Kidney (tissue), 13 donors: ENCODE measurements at regions not wholly inside any gene's neighbourhood (a gene's known extent, or its start where the extent isn't known, plus 50 kb on each side); places are given as distances from the start of the nearest gene placed in this dataset.

ENCODE experiments used
- DNase-seq, 5 donors: peaks; one replicate each; pipeline ENCODE4 v3.0.0-alpha.2; 2013 to 2020
- FAIRE-seq: peaks from 2 replicates; lab custom pipeline; 2012; peaks lifted over from hg19 to GRCh38; lab: Jason Lieb, UNC
- H3K27ac ChIP-seq, 2 donors: one replicate each; pipeline ENCODE4 v1.7.0; 2013; ENCODE audit warnings: low read depth in 2 of 2, low read length in 2 of 2, inconsistent platforms in 1 of 2
- H3K27me3 ChIP-seq: one replicate; pipeline ENCODE4 v1.7.1; 2013; ENCODE audit warnings: low read length, inconsistent platforms; ENCODE audit not compliant: control insufficient read depth, insufficient read depth
- H3K36me3 ChIP-seq, 3 donors: one replicate each; pipeline versions ENCODE4 v1.7.0 to v1.7.1; 2013; ENCODE audit warnings: low read length in 3 of 3, control low read depth in 1 of 3, inconsistent platforms in 1 of 3; ENCODE audit not compliant: insufficient read depth in 3 of 3, control insufficient read depth in 2 of 3
- H3K4me1 ChIP-seq, 3 donors: one replicate each; pipeline versions ENCODE4 v1.7.0 to v1.7.1; 2013; ENCODE audit warnings: low read length in 3 of 3, inconsistent platforms in 1 of 3, low read depth in 1 of 3; ENCODE audit not compliant: control insufficient read depth in 2 of 3, insufficient read depth in 2 of 3
- H3K4me3 ChIP-seq, 3 donors: one replicate each; pipeline versions ENCODE4 v1.7.0 to v1.8.1; 2013; ENCODE audit warnings: low read length in 3 of 3, control low read depth in 1 of 3, inconsistent platforms in 1 of 3
- H3K9ac ChIP-seq, 3 donors: one replicate each; pipeline versions ENCODE4 v1.7.0 to v1.7.1; 2013; ENCODE audit warnings: low read length in 3 of 3, control low read depth in 1 of 3, inconsistent platforms in 1 of 3
- H3K9me3 ChIP-seq, 3 donors: one replicate each; pipeline versions ENCODE4 v1.7.0 to v1.7.1; 2013; ENCODE audit warnings: low read length in 3 of 3, control low read depth in 1 of 3, inconsistent platforms in 1 of 3; ENCODE audit not compliant: control insufficient read depth in 2 of 3, insufficient read depth in 1 of 3
- intact Hi-C: fragments of 100-400 bp; cut with DNase I; formaldehyde crosslinking; loops from one replicate; pipeline ENCODE4 v1.11.1; 2022
- TF ChIP-seq, protein P1 (sequence below): IDR thresholded peaks from 3 replicates; pipeline ENCODE4 v1.5.1; 2012; ENCODE audit warnings: mild to moderate bottlenecking, moderate library complexity, borderline replicate concordance; ENCODE audit not compliant: insufficient read depth; ENCODE audit errors: extremely low read depth
- donor health status: control.
- donor health status: control.
- donor health status: control.
- donor health status: control.
- donor health status: control.
- donor health status: DM: yes; HTN: yes; CAD: no.
- donor health status: Normal renal cell carcinoma (clear cell type).

DNA sequence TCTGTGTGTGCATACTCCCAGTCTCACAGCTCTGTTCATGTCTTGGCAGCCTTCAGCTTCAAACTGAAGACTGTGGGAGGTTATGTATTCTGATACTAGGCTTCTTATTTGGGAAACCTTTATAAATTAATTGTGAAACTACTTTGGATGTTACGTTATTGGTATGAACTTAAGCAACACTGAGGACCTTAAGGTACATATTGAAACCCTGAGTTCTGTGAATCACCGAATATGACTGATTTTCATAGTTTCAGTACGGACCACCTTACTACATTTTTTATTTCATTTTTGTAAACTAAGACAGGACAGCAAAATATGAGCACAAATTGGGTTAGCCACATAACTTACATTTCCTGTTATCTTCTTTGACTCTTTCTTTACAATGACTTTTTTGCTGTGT, 498.4 kb downstream of the PDGFC start:
- Histone ChIP-seq H3K27me3 (no peaks in the 10 kb centered on the region), H3K9ac (no peak overlapping the region), H3K4me3 (no peak overlapping the region), H3K4me1 (no peaks in the 10 kb centered on the region), H3K9me3 (no peaks in the 10 kb centered on the region), H3K36me3 (no peaks in the 10 kb centered on the region), H3K27ac (no peak overlapping the region)
- DNase-seq, result no peak
- intact Hi-C loops, result no loop called here
- no peak for FAIRE-seq
- TF ChIP-seq, protein P1, sequence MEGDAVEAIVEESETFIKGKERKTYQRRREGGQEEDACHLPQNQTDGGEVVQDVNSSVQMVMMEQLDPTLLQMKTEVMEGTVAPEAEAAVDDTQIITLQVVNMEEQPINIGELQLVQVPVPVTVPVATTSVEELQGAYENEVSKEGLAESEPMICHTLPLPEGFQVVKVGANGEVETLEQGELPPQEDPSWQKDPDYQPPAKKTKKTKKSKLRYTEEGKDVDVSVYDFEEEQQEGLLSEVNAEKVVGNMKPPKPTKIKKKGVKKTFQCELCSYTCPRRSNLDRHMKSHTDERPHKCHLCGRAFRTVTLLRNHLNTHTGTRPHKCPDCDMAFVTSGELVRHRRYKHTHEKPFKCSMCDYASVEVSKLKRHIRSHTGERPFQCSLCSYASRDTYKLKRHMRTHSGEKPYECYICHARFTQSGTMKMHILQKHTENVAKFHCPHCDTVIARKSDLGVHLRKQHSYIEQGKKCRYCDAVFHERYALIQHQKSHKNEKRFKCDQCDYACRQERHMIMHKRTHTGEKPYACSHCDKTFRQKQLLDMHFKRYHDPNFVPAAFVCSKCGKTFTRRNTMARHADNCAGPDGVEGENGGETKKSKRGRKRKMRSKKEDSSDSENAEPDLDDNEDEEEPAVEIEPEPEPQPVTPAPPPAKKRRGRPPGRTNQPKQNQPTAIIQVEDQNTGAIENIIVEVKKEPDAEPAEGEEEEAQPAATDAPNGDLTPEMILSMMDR, result no peak

DNA sequence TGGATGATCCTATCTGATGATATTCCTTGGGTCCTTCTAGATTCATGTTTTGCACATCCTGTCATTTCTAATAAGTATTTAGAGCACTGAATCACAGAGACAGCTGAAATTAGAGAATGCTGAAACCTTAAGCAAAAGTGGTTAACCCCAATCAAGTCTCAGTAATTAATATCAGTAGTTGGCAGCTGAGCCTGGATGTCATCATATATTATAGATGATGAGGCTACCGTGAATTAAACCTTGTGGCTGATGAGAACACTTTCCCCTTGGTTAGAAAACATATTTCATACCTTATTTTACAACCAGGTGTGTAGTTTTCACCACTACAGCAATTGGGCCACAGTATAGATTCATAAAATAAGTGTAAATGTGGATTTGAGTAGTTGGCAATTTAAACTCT, 499.0 kb downstream of the PDGFC start:
- Histone ChIP-seq H3K27me3 (no peaks in the 10 kb centered on the region), H3K4me1 (no peaks in the 10 kb centered on the region), H3K27ac (no peak overlapping the region), H3K4me3 (no peak overlapping the region), H3K36me3 (no peaks in the 10 kb centered on the region), H3K9ac (no peak overlapping the region), H3K9me3 (no peaks in the 10 kb centered on the region)
- intact Hi-C loops, result no loop called here
- DNase-seq (no peak), FAIRE-seq (no peak)
- TF ChIP-seq, protein P1, result no peak

DNA sequence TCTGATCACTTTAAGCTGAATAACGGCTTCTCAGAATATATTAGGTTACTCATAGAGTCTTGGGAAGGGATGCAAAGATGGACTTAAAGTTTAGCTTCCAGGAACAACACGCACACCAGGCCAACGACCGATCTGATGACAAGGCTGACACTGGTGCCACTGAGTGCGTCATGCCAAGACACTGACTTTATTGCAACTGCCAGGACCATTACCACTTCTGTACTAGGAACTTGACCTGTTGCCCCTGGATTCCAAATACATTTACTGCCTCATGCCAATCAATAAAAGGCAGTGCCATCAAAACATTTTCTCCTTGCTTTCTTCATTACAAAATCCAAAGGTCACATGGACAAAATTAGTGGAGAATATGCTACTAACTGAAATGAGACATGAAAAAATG, 505.9 kb upstream of the CTSO start:
- Histone ChIP-seq H3K9me3 (no peaks in the 10 kb centered on the region), H3K9ac (no peak overlapping the region), H3K27me3 (no peaks in the 10 kb centered on the region), H3K4me1 (no peaks in the 10 kb centered on the region), H3K27ac (no peak overlapping the region), H3K4me3 (no peak overlapping the region), H3K36me3 (no peaks in the 10 kb centered on the region)
- TF ChIP-seq, protein P1, result no peak
- FAIRE-seq (no peak), DNase-seq (no peak)
- intact Hi-C loops, result no loop called here

DNA sequence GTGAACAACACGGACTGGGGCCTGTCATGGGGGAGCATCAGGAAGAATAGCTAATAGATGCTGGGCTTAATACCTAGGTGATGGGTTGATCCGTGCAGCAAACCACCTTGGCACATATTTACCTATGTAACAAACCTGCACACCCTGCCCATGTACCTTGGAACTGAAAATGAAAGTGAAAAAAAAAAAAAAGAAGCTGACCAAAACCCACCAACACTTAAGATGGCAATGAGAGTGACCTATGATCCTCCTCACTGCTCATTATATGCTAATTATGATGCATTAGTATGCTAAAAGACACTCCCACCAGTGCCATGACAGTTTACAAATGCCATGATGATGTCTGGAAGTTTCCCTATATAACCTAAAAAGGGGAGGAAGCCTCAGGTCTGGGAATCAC, 503.2 kb upstream of the CTSO start:
- TF ChIP-seq, protein P1, result no peak

More for the DNA sequence above, 503.2 kb upstream of the CTSO start:
- H3K9ac ChIP-seq, result no peak overlapping the region
- H3K9me3 ChIP-seq, result no peaks in the 10 kb centered on the region
- H3K36me3 ChIP-seq, result no peaks in the 10 kb centered on the region
- H3K27me3 ChIP-seq, result no peaks in the 10 kb centered on the region
- intact Hi-C loops, result no loop called here
- no peak for DNase-seq
- FAIRE-seq, result no peak
- H3K4me1 ChIP-seq, result no peaks in the 10 kb centered on the region
- no peak overlapping the region for H3K4me3 ChIP-seq
- no peak overlapping the region for H3K27ac ChIP-seq
